OCI-LY7 (cell line): ENCODE measurements at regions not wholly inside any gene's neighbourhood (a gene's known extent, or its start where the extent isn't known, plus 50 kb on each side); places are given as distances from the start of the nearest gene placed in this dataset.

Experiments used
- EZH2phosphoT487 ChIP-seq: fragments of 200-600 bp; sonication (generic); IDR thresholded peaks from 2 replicates; pipeline ENCODE4 v1.6.1; 2018; ENCODE audit warnings: low read depth, borderline replicate concordance, mild to moderate bottlenecking, mixed run types, antibody characterized with exemption, low read length, moderate library complexity, mixed read lengths
- TF ChIP-seq, protein P1 (sequence below): fragments of 200-600 bp; sonication (generic); conservative IDR thresholded peaks from 2 replicates; pipeline ENCODE4 v1.5.1; 2014; ENCODE audit warnings: mild to moderate bottlenecking, antibody characterized with exemption, low read length, moderate library complexity, mixed read lengths

DNA sequence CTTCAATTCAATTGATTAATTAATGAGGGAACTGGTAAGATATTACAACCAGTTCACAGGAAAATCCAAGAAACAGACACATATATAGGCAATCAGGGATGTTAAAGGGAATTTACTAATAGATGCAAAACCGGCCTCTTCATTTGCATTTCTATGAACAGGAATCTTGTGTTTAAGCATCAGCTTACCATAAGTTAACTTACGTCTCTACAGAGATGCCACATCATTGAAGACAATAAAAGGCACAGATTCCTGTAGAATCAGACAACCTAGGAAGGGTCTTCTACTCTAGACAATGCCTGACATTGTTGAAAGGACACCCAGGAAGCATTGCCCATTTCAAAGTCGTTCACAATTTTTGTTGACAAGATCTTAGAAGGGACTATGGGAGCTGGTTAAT lies 93.0 kb upstream of the EPCAM start:
- TF ChIP-seq, protein P1, sequence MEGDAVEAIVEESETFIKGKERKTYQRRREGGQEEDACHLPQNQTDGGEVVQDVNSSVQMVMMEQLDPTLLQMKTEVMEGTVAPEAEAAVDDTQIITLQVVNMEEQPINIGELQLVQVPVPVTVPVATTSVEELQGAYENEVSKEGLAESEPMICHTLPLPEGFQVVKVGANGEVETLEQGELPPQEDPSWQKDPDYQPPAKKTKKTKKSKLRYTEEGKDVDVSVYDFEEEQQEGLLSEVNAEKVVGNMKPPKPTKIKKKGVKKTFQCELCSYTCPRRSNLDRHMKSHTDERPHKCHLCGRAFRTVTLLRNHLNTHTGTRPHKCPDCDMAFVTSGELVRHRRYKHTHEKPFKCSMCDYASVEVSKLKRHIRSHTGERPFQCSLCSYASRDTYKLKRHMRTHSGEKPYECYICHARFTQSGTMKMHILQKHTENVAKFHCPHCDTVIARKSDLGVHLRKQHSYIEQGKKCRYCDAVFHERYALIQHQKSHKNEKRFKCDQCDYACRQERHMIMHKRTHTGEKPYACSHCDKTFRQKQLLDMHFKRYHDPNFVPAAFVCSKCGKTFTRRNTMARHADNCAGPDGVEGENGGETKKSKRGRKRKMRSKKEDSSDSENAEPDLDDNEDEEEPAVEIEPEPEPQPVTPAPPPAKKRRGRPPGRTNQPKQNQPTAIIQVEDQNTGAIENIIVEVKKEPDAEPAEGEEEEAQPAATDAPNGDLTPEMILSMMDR = no peak
- TF ChIP-seq EZH2phosphoT487 = no peak
